Peyer's patch (tissue), 4 donors: ENCODE measurements at regions not wholly inside any gene's neighbourhood (a gene's known extent, or its start where the extent isn't known, plus 50 kb on each side); places are given as distances from the start of the nearest gene placed in this dataset.

Experiments
- POLR2A ChIP-seq, 2 donors: fragments of 450-650 bp; IDR thresholded peaks; one replicate each; pipeline ENCODE4 v1.5.1; 2017; ENCODE audit warnings: antibody characterized with exemption in 2 of 2, mild to moderate bottlenecking in 2 of 2, moderate library complexity in 2 of 2
- TF ChIP-seq, protein P1 (sequence below), 6 experiments: fragments of 450-650 bp in 4 of 6; fragments of 200-600 bp in 2 of 6; sonication (generic) in 1 of 6; IDR thresholded peaks; one replicate each; pipeline ENCODE4 v1.5.1; 2017 to 2019; ENCODE audit warnings: antibody characterized with exemption in 6 of 6, mild to moderate bottlenecking in 3 of 6, moderate library complexity in 1 of 6

DNA sequence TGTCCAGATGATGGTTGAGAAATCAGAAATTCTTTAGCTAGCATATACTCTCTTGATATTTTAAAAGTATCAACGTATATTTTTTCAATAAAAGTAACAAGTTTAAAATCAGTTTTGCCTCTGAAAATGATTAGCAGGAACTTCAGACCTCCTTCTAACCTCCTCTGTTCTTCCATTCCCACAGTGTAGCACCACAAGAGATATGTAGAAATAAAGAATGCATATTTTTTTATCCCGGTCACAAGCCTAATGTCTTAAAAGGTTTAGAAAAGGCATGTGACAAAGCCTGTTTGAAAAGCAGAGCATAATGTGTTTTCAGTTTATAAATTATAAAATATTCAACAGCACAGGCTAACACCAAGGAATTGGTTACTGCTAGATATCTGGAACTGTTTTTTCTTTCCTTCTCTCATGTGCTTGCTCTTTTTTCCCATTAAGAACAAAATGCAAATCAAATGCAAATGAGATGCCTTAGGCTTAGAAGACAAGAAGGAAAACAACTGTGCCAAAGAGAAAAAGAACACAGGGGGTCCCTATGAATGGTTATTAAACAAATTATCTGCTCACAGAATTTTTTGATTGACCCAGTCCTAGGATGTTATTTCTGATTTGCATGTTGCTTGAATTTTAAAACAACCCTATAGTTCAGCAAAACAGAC, 351.7 kb upstream of the FAM241A start:
- TF ChIP-seq, protein P1, sequence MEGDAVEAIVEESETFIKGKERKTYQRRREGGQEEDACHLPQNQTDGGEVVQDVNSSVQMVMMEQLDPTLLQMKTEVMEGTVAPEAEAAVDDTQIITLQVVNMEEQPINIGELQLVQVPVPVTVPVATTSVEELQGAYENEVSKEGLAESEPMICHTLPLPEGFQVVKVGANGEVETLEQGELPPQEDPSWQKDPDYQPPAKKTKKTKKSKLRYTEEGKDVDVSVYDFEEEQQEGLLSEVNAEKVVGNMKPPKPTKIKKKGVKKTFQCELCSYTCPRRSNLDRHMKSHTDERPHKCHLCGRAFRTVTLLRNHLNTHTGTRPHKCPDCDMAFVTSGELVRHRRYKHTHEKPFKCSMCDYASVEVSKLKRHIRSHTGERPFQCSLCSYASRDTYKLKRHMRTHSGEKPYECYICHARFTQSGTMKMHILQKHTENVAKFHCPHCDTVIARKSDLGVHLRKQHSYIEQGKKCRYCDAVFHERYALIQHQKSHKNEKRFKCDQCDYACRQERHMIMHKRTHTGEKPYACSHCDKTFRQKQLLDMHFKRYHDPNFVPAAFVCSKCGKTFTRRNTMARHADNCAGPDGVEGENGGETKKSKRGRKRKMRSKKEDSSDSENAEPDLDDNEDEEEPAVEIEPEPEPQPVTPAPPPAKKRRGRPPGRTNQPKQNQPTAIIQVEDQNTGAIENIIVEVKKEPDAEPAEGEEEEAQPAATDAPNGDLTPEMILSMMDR (IDR thresholded peaks at IDR 0.05), result no peak
- no peak for TF ChIP-seq POLR2A (IDR thresholded peaks at IDR 0.05)
